ENCODE measurements at regions not wholly inside any gene's neighbourhood (a gene's known extent, or its start where the extent isn't known, plus 50 kb on each side); places are given as distances from the start of the nearest gene placed in this dataset.

GRCh38 chr5:12662545-12663314 is 758.5 kb upstream of the CTNND2 start:
- TF ChIP-seq CTCF (IDR thresholded peaks at IDR 0.05) = no peak
- no peak for TF ChIP-seq POLR2AphosphoS5 (IDR thresholded peaks at IDR 0.05)
- TF ChIP-seq POLR2A (IDR thresholded peaks at IDR 0.05; ENCODE audit: low read depth) = no peak

Measured in esophagus muscularis mucosa (tissue), 3 donors.